A673 (cell line): ENCODE measurements at regions not wholly inside any gene's neighbourhood (a gene's known extent, or its start where the extent isn't known, plus 50 kb on each side); places are given as distances from the start of the nearest gene placed in this dataset.

Experiments
- BruUV-seq: library from RNA; stranded (reverse); fragments of 400-500 nt; replicated peaks from 2 replicates; lab custom pipeline; 2021; lab: Mats Ljungman, UMichigan
- CTCF ChIA-PET: fragments of 300-600 bp; sonication (Branson Sonifier 250); formaldehyde crosslinking; loops from one replicate; lab custom pipeline; 2022; ENCODE audit warnings: antibody characterized with exemption; lab: Charles Lee
- POLR2A ChIA-PET: fragments of 300-600 bp; sonication (Branson Sonifier 250); formaldehyde crosslinking; loops from one replicate; lab custom pipeline; 2022; ENCODE audit warnings: antibody characterized with exemption; ENCODE audit not compliant: low non-redundant PET; lab: Charles Lee
- DNase-seq: peaks from one replicate; pipeline ENCODE4 v3.0.0-alpha.2; 2015; ENCODE audit warnings: low spot score
- H3K27ac ChIP-seq: fragments of 200-600 bp; sonication (generic); 2 replicates; pipeline ENCODE4 v1.5.1; 2016; ENCODE audit warnings: mixed run types, low read depth, mild to moderate bottlenecking, mixed read lengths, antibody characterized with exemption, low read length; ENCODE audit not compliant: poor library complexity, severe bottlenecking
- H3K27me3 ChIP-seq: fragments of 200-600 bp; sonication (generic); replicated peaks from 2 replicates; pipeline ENCODE4 v1.6.1; 2017; ENCODE audit warnings: mixed run types, low read depth, mild to moderate bottlenecking, mixed read lengths, antibody characterized with exemption, low read length; ENCODE audit not compliant: insufficient read depth, poor library complexity
- H3K36me3 ChIP-seq: fragments of 200-600 bp; sonication (generic); 2 replicates; pipeline ENCODE4 v1.6.1; 2016; ENCODE audit warnings: mixed run types, mild to moderate bottlenecking, mixed read lengths, antibody characterized with exemption, low read length; ENCODE audit not compliant: insufficient read depth, poor library complexity, severe bottlenecking
- H3K4me1 ChIP-seq: fragments of 200-600 bp; sonication (generic); 2 replicates; pipeline ENCODE4 v1.6.1; 2017; ENCODE audit warnings: mixed run types, mild to moderate bottlenecking, mixed read lengths, antibody characterized with exemption, low read length; ENCODE audit not compliant: insufficient read depth, poor library complexity, severe bottlenecking
- H3K4me3 ChIP-seq: fragments of 200-600 bp; sonication (generic); 2 replicates; pipeline ENCODE4 v1.5.1; 2016; ENCODE audit warnings: low read depth, mixed run types, mild to moderate bottlenecking, mixed read lengths, low read length; ENCODE audit not compliant: poor library complexity, severe bottlenecking
- H3K9me3 ChIP-seq: fragments of 200-600 bp; sonication (generic); 2 replicates; pipeline ENCODE4 v1.6.1; 2016; ENCODE audit warnings: mixed run types, low read depth, mild to moderate bottlenecking, mixed read lengths, antibody characterized with exemption, low read length; ENCODE audit not compliant: poor library complexity, severe bottlenecking
- EZH2 ChIP-seq: fragments of 200-600 bp; sonication (generic); IDR thresholded peaks from 2 replicates; pipeline ENCODE4 v1.6.1; 2017; ENCODE audit warnings: borderline replicate concordance, low read depth, mild to moderate bottlenecking, mixed read lengths, antibody characterized with exemption, low read length; ENCODE audit not compliant: poor library complexity, severe bottlenecking
- intact Hi-C: fragments of 100-400 bp; cut with micrococcal nuclease; formaldehyde crosslinking; loops from one replicate; pipeline ENCODE4 v1.10.0; 2022; ENCODE audit not compliant: unreplicated experiment
- TF ChIP-seq, protein P1 (sequence below): fragments of 300-800, 200-600 bp; sonication (generic); conservative IDR thresholded peaks from 2 replicates; pipeline ENCODE4 v1.5.1; 2017; ENCODE audit warnings: low read depth, mild to moderate bottlenecking, antibody characterized with exemption, low read length, moderate library complexity, mixed read lengths

DNA sequence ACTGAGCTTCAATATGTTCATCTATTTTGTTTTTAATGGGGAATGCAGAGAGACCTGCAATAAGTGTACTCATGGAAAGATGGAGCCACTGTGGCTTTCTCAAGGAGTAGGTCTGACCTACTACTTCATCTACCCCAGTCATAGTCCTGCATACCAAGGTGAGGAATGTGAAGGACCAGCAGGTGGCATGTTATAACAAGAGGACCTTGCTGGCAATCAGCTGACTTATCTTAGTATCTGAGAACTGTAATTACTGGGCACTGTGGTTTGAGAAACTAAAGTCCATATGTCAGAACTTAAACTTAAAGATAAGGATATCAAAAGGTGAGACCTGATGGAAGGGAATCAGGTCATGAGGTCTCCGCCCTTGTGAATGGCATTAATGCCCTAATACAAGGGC, 1104.2 kb downstream of the BCL11A start:
- H3K36me3 ChIP-seq = no peaks in the 10 kb centered on the region
- POLR2A ChIA-PET = no interaction called here
- no peak overlapping the region for H3K27ac ChIP-seq
- no peaks in the 10 kb centered on the region for H3K27me3 ChIP-seq
- intact Hi-C loops = no loop called here
- CTCF ChIA-PET = no interaction called here
- TF ChIP-seq EZH2 = no peak
- TF ChIP-seq, protein P1, sequence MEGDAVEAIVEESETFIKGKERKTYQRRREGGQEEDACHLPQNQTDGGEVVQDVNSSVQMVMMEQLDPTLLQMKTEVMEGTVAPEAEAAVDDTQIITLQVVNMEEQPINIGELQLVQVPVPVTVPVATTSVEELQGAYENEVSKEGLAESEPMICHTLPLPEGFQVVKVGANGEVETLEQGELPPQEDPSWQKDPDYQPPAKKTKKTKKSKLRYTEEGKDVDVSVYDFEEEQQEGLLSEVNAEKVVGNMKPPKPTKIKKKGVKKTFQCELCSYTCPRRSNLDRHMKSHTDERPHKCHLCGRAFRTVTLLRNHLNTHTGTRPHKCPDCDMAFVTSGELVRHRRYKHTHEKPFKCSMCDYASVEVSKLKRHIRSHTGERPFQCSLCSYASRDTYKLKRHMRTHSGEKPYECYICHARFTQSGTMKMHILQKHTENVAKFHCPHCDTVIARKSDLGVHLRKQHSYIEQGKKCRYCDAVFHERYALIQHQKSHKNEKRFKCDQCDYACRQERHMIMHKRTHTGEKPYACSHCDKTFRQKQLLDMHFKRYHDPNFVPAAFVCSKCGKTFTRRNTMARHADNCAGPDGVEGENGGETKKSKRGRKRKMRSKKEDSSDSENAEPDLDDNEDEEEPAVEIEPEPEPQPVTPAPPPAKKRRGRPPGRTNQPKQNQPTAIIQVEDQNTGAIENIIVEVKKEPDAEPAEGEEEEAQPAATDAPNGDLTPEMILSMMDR = no peak
- no peaks in the 10 kb centered on the region for H3K4me1 ChIP-seq
- no TSS peak for BruUV-seq
- H3K9me3 ChIP-seq = no peaks in the 10 kb centered on the region
- H3K4me3 ChIP-seq = no peak overlapping the region
- DNase-seq = no peak

DNA sequence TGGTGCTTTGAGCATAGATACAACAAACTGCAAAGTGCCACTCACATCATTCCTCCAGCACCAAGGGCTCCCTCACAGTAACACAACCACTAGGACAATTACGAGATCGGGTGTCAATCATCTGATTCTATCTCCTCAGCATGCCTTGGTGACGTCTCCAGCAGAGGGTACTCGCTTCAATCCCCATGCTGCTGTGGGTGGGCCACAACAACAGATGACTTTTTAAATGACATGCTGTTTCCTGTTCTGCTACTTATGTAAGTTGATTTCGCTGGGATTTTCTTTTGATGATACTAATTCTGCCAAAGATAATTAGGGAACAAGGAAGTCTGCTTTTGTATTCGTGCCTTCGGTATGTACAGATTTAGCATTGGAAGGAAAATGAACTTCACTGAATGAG, 1113.0 kb downstream of the BCL11A start:
- BruUV-seq = no TSS peak
- H3K9me3 ChIP-seq = no peaks in the 10 kb centered on the region
- no peaks in the 10 kb centered on the region for H3K4me1 ChIP-seq
- DNase-seq = peak; percentile 54
- ChIA-PET POLR2A (no interaction called here), CTCF (no interaction called here)
- no peak overlapping the region for H3K27ac ChIP-seq
- H3K36me3 ChIP-seq = no peaks in the 10 kb centered on the region
- TF ChIP-seq, protein P1 = no peak
- TF ChIP-seq EZH2 = no peak
- intact Hi-C loops = no loop called here
- H3K27me3 ChIP-seq = no peaks in the 10 kb centered on the region
- H3K4me3 ChIP-seq = no peak overlapping the region

DNA sequence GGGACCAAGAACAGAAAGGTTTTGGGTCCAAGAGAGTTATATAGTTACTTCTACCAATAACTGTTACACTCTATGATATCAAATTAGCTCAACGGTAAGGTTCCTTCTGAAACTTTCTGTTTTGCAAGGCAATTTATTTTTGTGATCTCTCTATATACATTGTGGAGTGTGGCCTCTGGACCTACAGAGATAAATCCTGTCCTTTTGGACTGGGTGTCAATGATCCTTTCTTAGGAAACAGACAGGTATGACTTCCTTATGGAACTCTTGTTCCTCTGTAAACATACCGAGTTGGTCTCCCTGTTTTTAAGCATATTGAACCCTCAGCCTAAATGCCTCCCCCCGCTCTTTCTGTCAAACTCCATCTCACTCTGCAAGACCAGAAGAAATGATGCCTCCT, 1117.8 kb downstream of the BCL11A start:
- H3K27me3 ChIP-seq = no peaks in the 10 kb centered on the region
- no peak overlapping the region for H3K27ac ChIP-seq
- ChIA-PET POLR2A (no interaction called here), CTCF (no interaction called here)
- no peaks in the 10 kb centered on the region for H3K36me3 ChIP-seq
- no peak overlapping the region for H3K4me3 ChIP-seq
- TF ChIP-seq EZH2 = no peak
- TF ChIP-seq, protein P1 = no peak
- H3K4me1 ChIP-seq = no peaks in the 10 kb centered on the region
- no peaks in the 10 kb centered on the region for H3K9me3 ChIP-seq
- no peak for DNase-seq
- intact Hi-C loops = no loop called here
- BruUV-seq = no TSS peak
